Activated effector memory CD4-positive, alpha-beta T cell treated with Interleukin-2 at 50 U/mL for 16 hours (primary cell): ENCODE measurements at regions not wholly inside any gene's neighbourhood (a gene's known extent, or its start where the extent isn't known, plus 50 kb on each side); places are given as distances from the start of the nearest gene placed in this dataset.

ENCODE experiments used
- DNase-seq: peaks from one replicate; pipeline ENCODE4 v3.0.0-alpha.2; 2020

DNA sequence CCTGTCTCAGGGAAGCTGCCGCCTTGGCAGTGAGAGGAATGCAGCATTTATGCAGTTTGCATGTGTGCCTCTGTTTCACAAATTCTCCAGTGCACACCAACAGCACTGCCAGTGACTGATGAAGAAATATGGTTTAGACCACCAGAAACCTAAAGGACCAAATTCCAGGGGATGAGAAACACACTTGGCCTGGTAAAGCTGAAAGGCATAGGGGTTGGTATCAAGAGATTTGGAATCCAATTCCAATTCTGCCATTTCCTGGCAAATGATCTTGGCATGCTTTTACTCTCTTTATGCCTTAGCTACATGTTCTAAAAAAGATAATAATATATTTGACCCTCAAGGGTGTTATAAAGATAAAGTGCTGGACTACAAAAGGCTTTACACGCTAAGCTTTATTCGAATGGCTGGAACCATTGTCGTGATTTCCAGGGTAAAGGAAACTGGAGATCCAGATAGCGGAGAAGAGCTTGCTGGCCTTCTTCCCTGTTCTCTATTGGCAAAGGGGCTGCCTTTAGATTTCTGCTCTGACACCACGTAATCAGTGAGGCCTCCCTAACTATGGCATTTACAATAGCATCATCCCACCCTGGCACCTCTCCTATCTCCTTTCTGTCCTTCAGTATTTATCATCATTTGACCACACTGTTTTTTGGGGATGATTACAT is 359.8 kb upstream of the ASIC2 start:
- no peak for DNase-seq

DNA sequence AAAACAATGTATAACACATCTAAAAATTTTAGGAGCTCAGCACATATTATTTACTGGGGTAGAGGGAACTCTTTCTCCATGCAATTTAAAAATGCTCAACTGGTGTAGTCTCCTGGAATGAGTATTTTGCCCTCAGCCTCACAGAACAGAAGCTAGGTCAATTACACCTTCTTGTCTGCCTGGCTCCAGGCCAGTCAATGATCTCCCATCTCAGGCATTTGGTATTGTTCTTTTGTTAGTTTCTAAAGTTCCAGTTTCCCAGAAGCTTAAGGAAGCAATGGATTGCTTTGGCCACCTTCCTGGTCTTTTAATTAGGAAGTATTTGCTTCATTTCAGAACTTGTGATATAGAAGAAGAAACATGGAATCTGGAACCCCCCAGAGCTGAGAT is 360.3 kb upstream of the ASIC2 start:
- no peak for DNase-seq

DNA sequence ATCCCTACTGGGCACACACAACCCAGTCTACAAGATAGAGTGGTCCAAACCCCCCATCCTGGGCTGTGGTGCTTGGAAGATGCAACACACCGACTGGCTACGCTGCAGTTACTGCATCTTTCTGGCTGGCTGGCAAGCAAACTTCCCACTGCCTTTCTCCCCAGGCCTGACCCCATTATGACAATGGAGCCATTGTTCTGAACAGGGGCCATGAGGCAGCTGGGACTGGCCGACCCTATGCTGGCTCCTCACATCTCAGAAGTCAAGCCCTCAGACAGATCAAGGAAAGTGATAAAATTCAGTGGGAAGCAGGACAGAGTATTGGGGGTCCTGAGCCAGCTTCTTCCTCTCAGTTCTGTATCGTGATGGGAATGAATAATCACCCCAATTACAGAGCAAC is 364.1 kb upstream of the ASIC2 start:
- no peak for DNase-seq

DNA sequence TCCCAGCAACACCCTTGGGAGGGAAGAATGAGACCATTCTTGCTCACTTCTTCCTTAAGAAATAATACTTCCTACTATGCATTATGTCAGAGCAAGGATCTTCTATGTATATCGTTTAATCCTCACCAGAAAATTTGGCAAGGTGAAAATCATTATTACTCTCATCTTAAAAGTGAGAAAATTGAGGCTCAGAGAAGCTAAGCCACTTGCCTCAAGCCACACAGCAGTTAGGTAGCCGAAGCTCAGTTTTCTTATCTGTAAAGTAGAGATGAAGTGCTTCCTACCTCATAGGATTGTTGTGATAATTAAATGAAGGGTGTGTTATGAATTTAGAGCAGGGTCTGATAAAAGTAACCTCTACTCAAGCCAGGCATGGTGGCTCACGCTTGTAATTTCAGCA is 368.9 kb upstream of the ASIC2 start:
- no peak for DNase-seq

DNA sequence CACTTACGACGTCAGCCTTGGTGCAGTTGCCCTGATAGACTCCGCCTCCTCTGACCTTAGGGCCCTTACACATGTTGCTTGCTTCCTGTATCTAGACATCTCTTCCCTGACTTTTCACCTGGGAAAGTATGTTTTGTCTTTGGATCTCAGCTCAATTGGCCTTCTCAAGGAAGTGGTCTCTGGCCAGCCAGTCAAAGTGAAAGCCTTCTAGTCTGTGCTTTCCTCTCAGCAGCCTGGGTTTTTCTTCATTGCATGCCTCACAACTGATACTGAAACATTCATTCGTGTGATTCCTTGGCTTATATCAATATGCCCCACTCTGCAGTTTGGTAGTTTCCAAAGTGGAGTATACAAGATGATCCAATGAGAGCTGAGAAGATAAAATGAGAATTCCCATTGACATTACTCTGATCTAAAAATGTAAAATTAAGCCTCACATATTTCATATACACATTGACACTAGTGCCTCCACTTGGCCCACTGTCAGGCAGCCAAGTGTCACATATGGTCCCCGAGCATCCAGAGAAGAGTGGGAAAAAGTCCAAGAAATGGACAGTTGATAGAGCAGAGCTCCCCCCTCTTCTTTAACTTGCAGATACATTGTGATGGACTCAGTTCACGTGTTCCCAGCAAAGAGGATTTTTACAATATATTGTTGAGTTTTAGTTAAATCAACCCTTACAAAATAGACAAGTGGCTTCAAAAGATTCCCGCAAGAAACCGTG is 371.2 kb upstream of the ASIC2 start:
- no peak for DNase-seq

DNA sequence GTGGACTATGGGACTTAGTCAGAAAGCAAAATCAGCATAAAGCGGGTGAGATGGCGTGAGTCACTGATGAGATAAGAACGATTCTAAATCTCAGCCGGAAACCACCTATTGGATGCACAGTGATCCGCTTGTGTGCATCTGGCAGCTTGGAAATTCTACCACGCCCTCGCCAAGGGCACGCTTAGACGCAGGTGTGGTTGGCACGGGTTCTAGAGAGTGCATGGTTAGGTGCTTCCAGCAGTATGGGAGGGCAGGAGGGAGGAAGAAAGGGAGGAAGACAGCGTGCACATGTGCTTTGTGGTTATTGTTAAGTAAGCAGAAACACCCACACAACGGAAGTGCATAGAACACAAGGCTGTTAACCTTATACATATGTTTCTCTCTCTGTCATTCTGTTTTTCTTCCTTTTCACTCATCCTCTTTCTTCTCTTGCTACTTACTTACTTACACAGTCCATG is 374.0 kb upstream of the ASIC2 start:
- DNase-seq = peak; percentile 7

DNA sequence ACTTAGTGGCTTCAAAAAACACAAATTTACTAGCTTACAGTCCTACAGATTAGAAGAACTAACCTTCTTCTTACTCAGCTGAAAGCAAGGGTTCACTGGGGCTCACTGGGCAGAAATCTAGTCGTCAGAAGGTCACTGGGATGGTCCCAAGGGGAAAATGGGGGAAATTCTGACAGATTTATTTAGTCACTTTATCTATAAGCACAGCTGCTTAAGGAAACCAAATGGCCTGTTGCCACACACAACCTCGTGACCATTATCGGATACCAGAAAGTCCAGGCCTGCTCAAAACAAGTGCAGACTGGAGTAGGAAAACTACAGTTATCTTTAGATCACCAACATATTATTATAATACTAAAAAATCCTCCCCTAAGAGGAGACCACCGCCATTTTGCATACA is 374.6 kb upstream of the ASIC2 start:
- no peak for DNase-seq

DNA sequence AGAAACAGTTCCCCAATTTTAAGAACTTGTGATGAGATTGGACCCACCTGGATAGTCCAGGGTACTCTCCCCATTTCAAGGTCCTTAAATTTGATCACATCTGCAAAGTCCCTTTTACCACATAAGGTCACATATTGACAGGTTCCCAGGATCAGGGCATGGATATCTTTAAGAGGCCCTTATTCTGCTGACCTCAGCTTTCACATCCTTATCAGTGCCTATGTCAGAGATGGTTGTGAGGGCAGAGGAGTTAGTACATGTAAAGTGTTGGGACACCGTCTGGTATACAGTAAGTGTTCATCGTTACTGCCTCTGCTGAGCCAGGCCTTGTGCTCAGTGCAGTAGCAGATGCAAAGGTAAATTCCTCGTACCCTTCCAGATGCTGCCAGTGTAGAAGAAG is 375.4 kb upstream of the ASIC2 start:
- DNase-seq = no peak

DNA sequence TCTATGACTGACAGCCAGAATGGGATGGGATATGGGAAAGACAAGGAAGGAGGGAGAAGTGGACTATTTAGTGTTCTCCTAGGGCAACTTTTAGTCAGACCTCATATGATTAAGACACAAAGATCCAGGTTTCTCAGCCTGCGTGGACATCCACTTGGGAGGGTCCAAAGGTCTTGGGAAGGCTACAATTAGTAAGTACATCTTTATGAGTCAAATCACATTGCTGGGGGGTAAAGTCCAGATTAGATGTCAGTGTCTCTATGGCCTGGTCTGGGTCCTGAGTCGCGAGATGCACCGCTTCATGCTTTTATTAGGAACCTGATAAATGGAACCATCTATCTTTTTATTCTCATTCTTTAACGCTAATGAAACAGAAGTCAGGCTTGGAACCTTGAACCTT is 378.4 kb upstream of the ASIC2 start:
- no peak for DNase-seq

DNA sequence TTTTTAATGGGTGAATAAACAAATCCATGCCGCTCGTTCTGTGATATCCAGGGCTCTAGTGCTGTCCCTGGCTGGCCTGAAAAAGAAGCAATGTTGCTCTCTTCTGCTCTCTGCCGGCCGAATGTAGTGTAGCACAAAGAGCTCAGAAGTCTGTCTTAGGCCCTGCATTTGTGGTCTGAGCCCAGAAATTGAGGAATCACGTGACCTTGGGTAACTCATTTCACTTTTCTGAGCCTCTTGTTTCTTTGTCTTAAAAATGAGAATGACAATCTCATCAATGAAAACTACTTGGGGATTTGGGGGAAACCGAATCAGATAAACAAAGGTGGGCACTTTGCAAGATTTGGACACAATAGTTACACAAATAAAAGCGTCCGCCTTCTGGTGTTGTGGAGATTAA is 381.6 kb upstream of the ASIC2 start:
- DNase-seq = peak; percentile 9

DNA sequence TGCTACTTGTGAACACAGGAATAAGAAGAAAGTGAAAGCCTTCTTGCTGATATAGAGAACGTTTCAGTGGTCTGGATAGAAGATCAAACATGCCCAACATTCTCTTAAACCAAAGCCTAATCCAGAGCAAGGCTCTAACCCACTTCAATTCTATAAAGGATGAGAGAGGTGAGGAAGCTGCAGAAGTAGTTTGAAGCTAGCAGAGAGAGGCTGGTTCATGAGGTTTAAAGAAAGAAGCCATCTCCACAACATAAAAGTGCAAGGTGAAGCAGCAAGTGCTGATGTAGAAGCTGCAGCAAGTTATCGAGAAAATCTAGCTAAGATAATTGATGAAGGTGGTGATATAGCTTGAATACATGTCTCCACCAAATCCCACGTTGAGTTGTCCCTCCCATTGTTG is 383.3 kb upstream of the ASIC2 start:
- DNase-seq = no peak

DNA sequence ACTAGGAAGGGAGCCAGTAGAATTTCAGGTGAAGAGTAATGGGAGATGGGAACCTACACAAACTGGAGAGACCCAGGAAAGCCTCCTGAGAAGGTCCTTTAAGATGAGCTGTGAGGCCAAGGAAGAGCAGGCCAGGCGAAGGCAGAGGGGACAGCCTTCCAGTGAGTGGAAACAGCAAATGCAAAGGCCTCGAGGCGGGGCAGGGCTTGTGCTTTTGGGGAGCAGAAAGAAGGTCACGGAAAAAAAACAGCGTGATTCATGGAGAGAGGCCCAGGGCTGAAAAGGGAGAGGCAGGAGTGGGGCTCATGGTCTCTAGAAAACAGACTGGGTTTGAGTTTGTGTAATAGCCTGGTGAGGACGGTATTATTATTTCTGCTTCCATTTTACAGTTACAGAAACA is 386.5 kb upstream of the ASIC2 start:
- DNase-seq = no peak

DNA sequence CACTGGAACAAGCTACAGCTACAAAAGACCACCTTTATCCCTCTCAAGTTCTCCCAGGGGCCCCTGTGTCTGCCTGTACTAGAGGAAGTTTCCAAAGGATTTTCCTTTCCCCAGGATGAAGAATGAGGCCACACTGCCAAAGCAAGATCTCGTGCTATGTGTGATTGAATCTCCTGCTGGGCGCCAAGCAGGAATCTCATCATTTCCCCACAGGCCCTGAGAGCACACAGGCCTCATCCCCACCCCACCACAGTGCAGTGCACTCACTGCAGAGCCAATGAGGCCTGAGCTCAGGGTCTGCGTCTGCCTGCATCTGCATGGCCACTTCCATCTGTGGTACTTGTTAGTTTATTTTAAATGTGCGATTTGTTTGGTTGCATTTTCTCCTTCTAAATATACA is 387.4 kb upstream of the ASIC2 start:
- no peak for DNase-seq

DNA sequence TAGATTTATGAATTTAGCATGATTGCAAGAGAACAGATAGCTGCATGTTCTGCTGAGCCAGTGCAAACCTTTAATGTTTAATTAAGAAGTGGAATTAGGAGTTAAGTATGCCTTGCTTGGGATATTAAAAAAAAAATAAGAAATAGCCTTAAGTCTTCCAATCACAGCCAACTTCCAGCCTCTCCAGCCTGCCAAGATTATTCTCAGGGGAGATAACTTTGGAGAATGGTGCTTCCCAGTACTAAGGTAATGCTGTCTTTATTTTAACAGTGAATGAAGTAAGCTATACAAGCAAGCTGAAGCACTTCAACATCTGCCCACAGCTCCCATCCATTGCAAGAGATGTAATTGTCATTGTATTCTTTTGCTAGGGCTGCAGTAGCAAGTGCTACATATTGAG is 389.5 kb upstream of the ASIC2 start:
- DNase-seq = no peak

DNA sequence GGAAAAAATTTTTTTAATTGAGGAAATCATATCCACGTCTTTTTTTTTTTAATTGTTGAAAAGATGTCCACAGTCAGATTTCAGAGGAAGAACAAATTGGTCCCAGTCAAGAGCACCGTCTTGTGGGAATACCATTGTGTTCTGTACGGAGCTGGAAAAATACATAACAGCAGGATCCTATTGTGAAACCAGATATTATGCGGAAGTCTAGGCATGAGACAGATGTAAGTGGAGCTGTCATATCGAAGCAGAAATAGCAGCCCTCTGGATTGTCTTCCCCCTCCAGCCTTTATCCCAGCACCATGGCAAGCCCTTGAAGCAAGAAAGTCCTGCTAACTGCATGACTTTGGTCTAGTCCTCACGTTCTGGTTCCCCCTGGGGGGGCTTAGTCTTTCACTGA is 391.6 kb upstream of the ASIC2 start:
- no peak for DNase-seq

DNA sequence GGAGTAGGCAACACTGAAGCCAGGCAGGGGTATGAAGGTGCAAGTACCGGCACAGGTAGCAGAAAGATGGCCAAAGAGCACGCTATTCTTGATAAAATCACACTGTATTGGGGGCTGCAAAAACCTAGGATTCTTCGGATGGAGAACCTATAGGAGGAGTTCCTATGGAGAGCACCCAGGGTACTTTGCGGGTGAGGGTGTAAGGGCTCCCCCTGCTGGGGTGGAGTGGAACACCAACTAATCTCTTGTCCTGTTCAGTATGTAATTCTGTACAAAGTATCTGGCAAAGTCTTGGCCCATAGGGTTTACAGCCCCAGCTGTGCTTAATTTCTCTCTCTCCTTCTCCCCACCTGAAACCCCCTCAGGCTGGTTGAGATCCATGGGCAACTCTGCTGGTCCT is 393.1 kb upstream of the ASIC2 start:
- DNase-seq = no peak

DNA sequence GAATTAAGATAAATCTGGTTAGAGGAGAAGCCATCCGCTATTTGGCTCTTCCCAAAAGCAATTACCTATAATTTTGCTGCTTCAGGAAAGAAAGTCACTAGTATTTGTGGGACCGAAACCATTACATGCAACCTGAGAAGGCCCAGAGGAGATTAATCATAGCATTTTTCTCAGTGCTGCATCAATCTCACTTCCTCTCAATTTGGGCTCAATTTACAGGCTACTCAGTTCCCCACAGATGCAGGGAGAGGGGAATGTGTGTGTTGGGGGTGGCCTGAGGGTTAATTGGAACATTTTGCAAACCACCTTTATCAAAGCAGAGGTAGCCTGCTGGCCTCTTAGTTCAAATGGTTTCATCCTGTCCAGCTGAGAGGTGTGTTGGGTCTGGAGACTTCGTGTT is 394.7 kb upstream of the ASIC2 start:
- no peak for DNase-seq

DNA sequence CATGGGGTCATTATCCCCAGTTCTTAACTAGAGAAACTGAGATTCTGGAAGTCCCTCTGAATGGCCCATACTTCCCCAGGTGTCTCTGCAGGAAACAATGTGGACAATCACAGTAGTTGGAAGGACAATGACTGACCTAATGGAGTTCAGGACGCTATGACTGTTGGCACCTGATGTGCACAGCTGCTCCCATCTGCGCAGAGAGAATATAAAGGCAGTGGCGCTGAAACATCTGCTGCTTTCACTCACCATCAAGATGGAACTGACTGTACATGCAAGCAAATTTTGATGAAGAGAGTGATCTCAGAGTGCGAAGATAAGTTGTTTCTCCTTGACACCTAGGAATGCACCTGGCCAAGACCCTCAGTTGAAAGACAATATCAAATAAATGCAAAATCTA is 395.7 kb upstream of the ASIC2 start:
- DNase-seq = no peak

DNA sequence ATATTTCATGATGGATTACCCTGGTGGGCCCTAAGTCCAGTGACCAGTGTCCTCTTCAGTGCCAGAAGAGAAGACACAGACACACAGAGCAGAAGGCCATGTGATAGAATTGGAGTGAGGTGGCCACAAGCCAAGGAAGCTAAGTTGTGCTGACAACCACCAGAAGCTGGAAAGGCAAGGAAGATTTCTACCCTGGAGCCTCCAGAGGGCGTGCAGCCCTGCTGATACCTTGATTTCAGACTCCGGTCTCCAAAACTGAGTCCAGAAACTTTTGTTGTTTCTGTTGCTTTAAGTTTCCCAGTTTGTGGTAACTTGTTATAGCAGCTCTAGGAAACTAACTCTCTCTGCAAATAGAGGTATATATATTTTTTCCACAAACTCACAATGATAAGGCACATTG is 396.6 kb upstream of the ASIC2 start:
- DNase-seq = no peak

DNA sequence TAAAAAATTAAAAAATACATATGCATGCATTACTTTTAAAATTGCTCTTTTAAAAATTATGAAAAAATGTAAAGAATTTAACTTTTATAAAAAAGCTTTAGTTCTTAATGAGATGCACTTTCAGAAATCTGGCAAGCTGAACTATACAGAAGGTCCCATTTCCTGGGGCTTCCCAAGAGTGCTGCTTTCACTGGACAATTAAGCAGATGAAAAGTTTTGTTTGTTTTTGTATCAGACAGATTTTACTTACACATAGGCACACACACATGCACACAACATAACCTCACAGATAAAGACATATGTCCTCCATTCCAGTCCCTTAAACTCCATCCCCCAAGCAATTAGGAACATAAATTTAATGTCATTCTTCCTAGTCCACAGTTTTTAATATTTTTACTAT is 402.3 kb upstream of the ASIC2 start:
- no peak for DNase-seq

DNA sequence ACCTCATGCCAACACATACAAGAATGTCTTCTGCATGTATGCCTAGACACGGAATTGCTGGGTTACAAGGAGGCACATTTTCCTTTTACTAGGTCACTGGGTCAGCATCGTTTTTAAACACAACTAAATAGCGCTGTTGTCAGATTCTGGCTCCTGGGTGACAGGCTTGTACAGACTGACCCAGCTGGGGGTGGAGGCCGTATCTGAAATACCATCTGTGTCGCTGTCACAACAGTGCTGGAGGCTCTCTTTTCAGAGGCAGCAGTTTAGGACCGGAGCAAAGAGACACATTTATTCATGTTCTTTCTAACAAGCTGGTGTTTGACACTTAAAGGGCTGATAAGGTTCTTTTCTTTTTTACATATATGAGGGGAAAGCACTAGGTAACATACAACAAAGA is 403.0 kb upstream of the ASIC2 start:
- DNase-seq = no peak

DNA sequence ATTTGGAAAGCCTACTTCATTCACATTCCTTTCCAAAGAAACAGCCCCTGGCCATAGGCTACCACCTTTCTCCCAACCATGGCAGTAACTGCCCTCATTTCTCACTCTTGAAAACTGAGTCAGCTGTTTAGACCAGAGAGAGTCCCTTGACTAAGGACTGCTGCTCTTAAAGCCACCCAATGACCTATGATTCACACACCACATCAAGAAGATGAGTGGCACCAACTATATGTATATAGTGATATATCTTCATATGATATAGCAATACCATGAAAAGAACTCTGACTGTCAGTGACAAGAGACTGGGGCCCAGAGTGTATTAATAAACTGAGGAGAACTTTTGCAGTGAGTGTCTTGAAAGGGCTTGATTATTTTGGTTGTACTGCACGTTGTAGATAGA is 404.5 kb upstream of the ASIC2 start:
- DNase-seq = no peak

DNA sequence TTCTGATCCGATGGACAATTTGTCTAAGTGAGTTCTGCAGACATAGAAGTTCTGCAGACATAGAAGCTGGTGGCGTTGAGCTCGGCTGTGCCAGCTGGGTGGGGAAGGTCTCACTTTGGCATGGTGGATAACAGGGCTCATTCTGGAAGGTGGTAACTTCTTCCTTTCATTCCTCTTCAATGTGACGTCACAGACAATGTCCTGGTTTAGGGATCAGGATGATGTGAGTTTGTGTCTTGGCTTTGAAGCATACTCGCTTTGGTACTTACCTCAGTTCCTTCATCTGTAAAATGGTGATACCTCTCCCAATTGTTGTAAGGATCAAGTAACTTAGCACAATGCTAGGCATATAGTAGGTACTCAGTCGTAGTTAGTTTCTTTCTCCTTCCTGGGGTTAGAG is 408.8 kb upstream of the ASIC2 start:
- no peak for DNase-seq

DNA sequence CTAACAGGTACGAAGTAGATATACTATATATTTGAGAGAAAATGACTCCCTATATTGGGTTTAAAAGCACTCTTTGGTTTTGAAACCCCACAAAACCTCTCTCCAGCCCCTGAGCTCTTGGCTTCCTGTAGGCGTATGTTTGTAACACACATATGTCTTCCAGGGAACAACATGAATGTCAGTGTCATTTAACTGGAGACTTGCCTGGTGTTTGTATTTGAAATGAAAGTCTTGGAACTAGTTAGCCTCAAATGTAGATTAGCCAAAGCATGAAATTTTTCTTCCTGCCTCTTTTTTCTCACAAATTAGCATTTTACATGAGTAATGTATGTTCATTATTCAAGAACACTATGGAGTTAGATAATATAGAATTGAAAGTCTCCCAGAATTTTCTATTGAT is 411.8 kb upstream of the ASIC2 start:
- DNase-seq = no peak

DNA sequence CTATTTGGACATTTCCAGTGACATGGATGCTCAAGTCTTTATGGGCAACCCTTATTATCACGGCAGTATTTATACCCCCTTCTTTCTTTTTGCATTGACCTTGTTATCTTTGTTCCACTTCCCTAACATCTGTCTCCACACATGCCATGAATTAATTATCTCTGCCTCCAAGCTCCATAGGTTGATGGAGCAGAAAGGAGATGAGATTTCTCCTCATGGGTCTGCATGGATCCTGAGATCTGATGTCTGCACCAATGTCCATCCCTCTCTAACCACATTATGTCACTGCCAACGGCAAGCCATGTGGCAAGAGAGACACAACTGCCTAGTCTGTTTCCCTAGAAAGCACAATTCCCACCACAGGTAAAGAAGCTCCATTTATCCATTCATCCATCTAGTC is 416.8 kb upstream of the ASIC2 start:
- DNase-seq = no peak
